ENCODE measurements at regions not wholly inside any gene's neighbourhood (a gene's known extent, or its start where the extent isn't known, plus 50 kb on each side); places are given as distances from the start of the nearest gene placed in this dataset.

- H3K36me3 ChIP-seq = no peaks in the 10 kb centered on the region
- no peaks in the 10 kb centered on the region for H3K27me3 ChIP-seq
- no peak overlapping the region for H3K27ac ChIP-seq
- H3K4me3 ChIP-seq = no peak overlapping the region
- DNase-seq = no peak
- intact Hi-C loops (cut with DNase I; ENCODE audit: low total_unique reads) = no loop called here
- no peak for TF ChIP-seq POLR2A (IDR thresholded peaks at IDR 0.05)
- TF ChIP-seq CTCF (IDR thresholded peaks at IDR 0.05) = no peak
- no peaks in the 10 kb centered on the region for H3K4me1 ChIP-seq
- no peaks in the 10 kb centered on the region for H3K9me3 ChIP-seq
Measured at GRCh38 chr16:48086422-48086821, 69.4 kb downstream of the ABCC12 start.

GRCh38 chr16:48085729-48086128 lies 70.1 kb downstream of the ABCC12 start:
- H3K4me1 ChIP-seq = no peaks in the 10 kb centered on the region
- no peak overlapping the region for H3K27ac ChIP-seq
- no peaks in the 10 kb centered on the region for H3K36me3 ChIP-seq
- H3K9me3 ChIP-seq = no peaks in the 10 kb centered on the region
- DNase-seq = no peak
- intact Hi-C loops (cut with DNase I; ENCODE audit: low total_unique reads) = no loop called here
- TF ChIP-seq POLR2A (IDR thresholded peaks at IDR 0.05) = no peak
- no peak for TF ChIP-seq CTCF (IDR thresholded peaks at IDR 0.05)
- no peak overlapping the region for H3K4me3 ChIP-seq
- H3K27me3 ChIP-seq = no peaks in the 10 kb centered on the region

DNA sequence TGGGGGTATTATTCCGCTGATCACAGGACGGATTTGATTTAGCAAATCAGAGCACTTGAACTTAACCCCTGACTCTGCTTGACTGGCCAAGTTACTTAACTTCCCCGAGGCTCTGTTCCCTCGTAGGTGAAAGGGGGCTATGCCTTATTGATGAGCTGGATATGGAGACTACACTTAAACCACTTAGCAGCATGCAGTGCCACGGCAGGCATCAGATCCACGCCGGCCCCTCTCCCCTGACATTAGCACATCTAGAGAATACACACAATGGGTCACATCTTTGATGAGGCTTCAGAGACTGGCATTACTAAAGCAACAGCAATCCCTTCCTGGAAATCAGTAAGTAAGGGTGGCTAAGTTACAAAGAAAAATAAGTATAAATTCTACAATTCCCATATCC lies 71.0 kb downstream of the ABCC12 start:
- no peaks in the 10 kb centered on the region for H3K4me1 ChIP-seq
- no peak for TF ChIP-seq POLR2A (IDR thresholded peaks at IDR 0.05)
- TF ChIP-seq CTCF (IDR thresholded peaks at IDR 0.05) = no peak
- H3K9me3 ChIP-seq = no peaks in the 10 kb centered on the region
- intact Hi-C loops (cut with DNase I; ENCODE audit: low total_unique reads) = no loop called here
- H3K27ac ChIP-seq = no peak overlapping the region
- no peak for DNase-seq
- H3K4me3 ChIP-seq = no peak overlapping the region
- H3K36me3 ChIP-seq = no peaks in the 10 kb centered on the region
- H3K27me3 ChIP-seq = no peaks in the 10 kb centered on the region

- no peak overlapping the region for H3K27ac ChIP-seq
- no peaks in the 10 kb centered on the region for H3K36me3 ChIP-seq
- no peak for TF ChIP-seq POLR2A (IDR thresholded peaks at IDR 0.05)
- no peak for TF ChIP-seq CTCF (IDR thresholded peaks at IDR 0.05)
- intact Hi-C loops (cut with DNase I; ENCODE audit: low total_unique reads) = no loop called here
- H3K9me3 ChIP-seq = no peaks in the 10 kb centered on the region
- no peaks in the 10 kb centered on the region for H3K4me1 ChIP-seq
- DNase-seq = no peak
- no peak overlapping the region for H3K4me3 ChIP-seq
- H3K27me3 ChIP-seq = no peaks in the 10 kb centered on the region
Measured at GRCh38 chr16:48082516-48082915, 73.3 kb downstream of the ABCC12 start.

GRCh38 chr16:48081656-48082055 lies 74.1 kb downstream of the ABCC12 start:
- Histone ChIP-seq H3K4me1 (no peaks in the 10 kb centered on the region), H3K36me3 (no peaks in the 10 kb centered on the region), H3K9me3 (no peaks in the 10 kb centered on the region), H3K27me3 (no peaks in the 10 kb centered on the region), H3K4me3 (no peak overlapping the region), H3K27ac (no peak overlapping the region)
- no peak for DNase-seq
- intact Hi-C loops (cut with DNase I; ENCODE audit: low total_unique reads) = no loop called here
- TF ChIP-seq CTCF (IDR thresholded peaks at IDR 0.05) (no peak), POLR2A (IDR thresholded peaks at IDR 0.05) (no peak)
